HepG2 (cell line): ENCODE measurements at regions not wholly inside any gene's neighbourhood (a gene's known extent, or its start where the extent isn't known, plus 50 kb on each side); places are given as distances from the start of the nearest gene placed in this dataset.

ENCODE experiments used
- ATAC-seq: fragments of 200-7000 bp; cut with Tn5 transposase; 3 replicates; pipeline ENCODE4 v1.9.1; 2020; ENCODE audit warnings: mild to moderate bottlenecking, moderate library complexity
- BruUV-seq: library from RNA; stranded (reverse); fragments of 400-500 nt; replicated peaks from 2 replicates; lab custom pipeline; 2021; lab: Mats Ljungman, UMichigan
- CTCF ChIA-PET: fragments of 300-600 bp; formaldehyde crosslinking; extraction: SDS; loops from one replicate; lab custom pipeline; 2021; ENCODE audit warnings: low total read pairs, inconsistent platforms, low intra/inter-chr PET ratio; lab: Yijun Ruan, JAX
- POLR2A ChIA-PET: fragments of 350-600 bp; sonication (Branson Sonifier 250); formaldehyde crosslinking; loops from one replicate; lab custom pipeline; 2020; ENCODE audit warnings: antibody characterized with exemption, inconsistent platforms; lab: Yijun Ruan, JAX
- DNase-seq: peaks from one replicate; pipeline ENCODE4 v3.0.0-alpha.2; 2015; ENCODE audit warnings: low spot score
- FAIRE-seq: peaks from 3 replicates; lab custom pipeline; 2011; peaks lifted over from hg19 to GRCh38; lab: Jason Lieb, UNC
- H2AFZ ChIP-seq: one replicate; pipeline ENCODE4 v1.6.1; 2011; ENCODE audit warnings: low read length, inconsistent platforms
- H3K27ac ChIP-seq: fragments of 300-600 bp; 3 replicates; pipeline ENCODE4 v1.8.0; 2011; ENCODE audit warnings: mixed run types, mild to moderate bottlenecking, mixed read lengths, low read length, inconsistent platforms; ENCODE audit not compliant: insufficient read depth; ENCODE audit errors: extremely low read length
- H3K27me3 ChIP-seq, 2 experiments: fragments of 200-600 bp in 1 of 2; 2 replicates in 1 of 2; 3 replicates in 1 of 2; pipeline versions ENCODE4 v1.6.0 to v1.8.0; 2011; ENCODE audit warnings: low read length in 2 of 2, mild to moderate bottlenecking in 2 of 2, moderate library complexity in 2 of 2, inconsistent platforms in 1 of 2; ENCODE audit not compliant: insufficient read depth in 2 of 2, control insufficient read depth in 1 of 2
- H3K36me3 ChIP-seq, 2 experiments: fragments of 200-600 bp in 1 of 2; replicated peaks in 1 of 2; 2 replicates in 1 of 2; 3 replicates in 1 of 2; pipeline versions ENCODE4 v1.5.1 to v1.8.0; 2011; ENCODE audit warnings: low read length in 2 of 2, inconsistent platforms in 1 of 2; ENCODE audit not compliant: insufficient read depth in 2 of 2, control insufficient read depth in 1 of 2
- H3K4me1 ChIP-seq: 2 replicates; pipeline ENCODE4 v1.5.1; 2012; ENCODE audit warnings: low read length, inconsistent platforms; ENCODE audit not compliant: insufficient read depth
- H3K4me2 ChIP-seq: 2 replicates; pipeline ENCODE4 v1.6.0; 2011; ENCODE audit warnings: low read depth, low read length, inconsistent platforms
- H3K4me3 ChIP-seq, 3 experiments: fragments of 200-600 bp in 1 of 3; sonication (generic), shearing (Covaris generic) in 1 of 3; replicated peaks in 1 of 3; 2 replicates each; pipeline ENCODE4 v1.5.1; 2011 to 2016; ENCODE audit warnings: low read length in 3 of 3, inconsistent platforms in 2 of 3, low read depth in 2 of 3, mild to moderate bottlenecking in 2 of 3, control low read depth in 1 of 3, mixed read lengths in 1 of 3; ENCODE audit not compliant: insufficient read depth in 1 of 3
- H3K79me2 ChIP-seq: one replicate; pipeline ENCODE4 v1.6.1; 2011; ENCODE audit warnings: low read length, inconsistent platforms; ENCODE audit not compliant: insufficient read depth
- H3K9ac ChIP-seq: 2 replicates; pipeline ENCODE4 v1.6.0; 2011; ENCODE audit warnings: mild to moderate bottlenecking, low read depth, low read length, inconsistent platforms; ENCODE audit not compliant: insufficient read depth
- H3K9me3 ChIP-seq: 2 replicates; pipeline ENCODE4 v1.5.1; 2012; ENCODE audit warnings: mild to moderate bottlenecking, low read length
- H4K20me1 ChIP-seq: 2 replicates; pipeline ENCODE4 v1.6.0; 2011; ENCODE audit warnings: inconsistent platforms, mild to moderate bottlenecking, low read length, moderate library complexity; ENCODE audit not compliant: insufficient read depth
- ARID3A ChIP-seq: IDR thresholded peaks from 2 replicates; pipeline ENCODE4 v1.6.1; 2012; ENCODE audit warnings: low read depth, low read length, improper control_type of control experiment
- HNRNPH1 ChIP-seq: fragments of 200-400 bp; formaldehyde crosslinking; optimal IDR thresholded peaks from 2 replicates; pipeline ENCODE3; 2017; ENCODE audit warnings: mild to moderate bottlenecking, low read depth, low read length
- NFRKB ChIP-seq: fragments of 450-650 bp; IDR thresholded peaks from 2 replicates; pipeline ENCODE4 v1.6.1; 2017
- PITX1 ChIP-seq: sonication (generic); formaldehyde crosslinking; IDR thresholded peaks from 2 replicates; pipeline ENCODE4 v1.5.1; 2020; ENCODE audit warnings: mild to moderate bottlenecking, missing genetic modification reagents
- PRMT3 ChIP-seq: sonication (generic); formaldehyde crosslinking; IDR thresholded peaks from 2 replicates; pipeline ENCODE4 v1.8.1; 2022; ENCODE audit warnings: low read depth, mild to moderate bottlenecking, moderate library complexity, missing genetic modification reagents, borderline replicate concordance
- SNRNP70 ChIP-seq: fragments of 200-400 bp; formaldehyde crosslinking; IDR thresholded peaks from 2 replicates; pipeline ENCODE4 v1.6.1; 2017; ENCODE audit warnings: mild to moderate bottlenecking, low read depth, low read length, moderate library complexity
- TCF12 ChIP-seq, 2 experiments: fragments of 450-650 bp in 1 of 2; sonication (generic) in 1 of 2; formaldehyde crosslinking in 1 of 2; IDR thresholded peaks; 2 replicates each; pipeline versions ENCODE4 v1.6.1 to v1.8.0; 2017 to 2022; ENCODE audit warnings: antibody characterized with exemption in 1 of 2, mild to moderate bottlenecking in 1 of 2, missing genetic modification reagents in 1 of 2, moderate library complexity in 1 of 2
- TEAD2 ChIP-seq: sonication (generic); formaldehyde crosslinking; IDR thresholded peaks from 2 replicates; pipeline ENCODE4 v1.9.0; 2021; ENCODE audit warnings: missing genetic modification reagents
- TGIF2 ChIP-seq: IDR thresholded peaks from 2 replicates; pipeline ENCODE4 v1.6.1; 2016; ENCODE audit warnings: control low read depth, missing compliant biosample characterization
- XRCC5 ChIP-seq: fragments of 200-400 bp; formaldehyde crosslinking; optimal IDR thresholded peaks from 2 replicates; pipeline ENCODE3; 2017; ENCODE audit warnings: mild to moderate bottlenecking, low read length
- ZNF136 ChIP-seq: sonication (generic); formaldehyde crosslinking; IDR thresholded peaks from 2 replicates; pipeline ENCODE4 v1.8.1; 2022; ENCODE audit warnings: low read depth, mild to moderate bottlenecking, moderate library complexity, missing genetic modification reagents
- ZNF205 ChIP-seq: IDR thresholded peaks from 2 replicates; pipeline ENCODE4 v1.6.1; 2018; ENCODE audit warnings: missing biosample characterization, missing genetic modification reagents
- ZNF260 ChIP-seq: sonication (generic); formaldehyde crosslinking; IDR thresholded peaks from 2 replicates; pipeline ENCODE4 v1.4.0; 2020; ENCODE audit warnings: missing genetic modification reagents, low read depth, mild to moderate bottlenecking, borderline replicate concordance
- ZNF337 ChIP-seq: sonication (generic); formaldehyde crosslinking; IDR thresholded peaks from 2 replicates; pipeline ENCODE4 v1.5.1; 2020; ENCODE audit warnings: missing genetic modification reagents, low read depth, mild to moderate bottlenecking, borderline replicate concordance
- ZNF598 ChIP-seq: sonication (generic); formaldehyde crosslinking; IDR thresholded peaks from 2 replicates; pipeline ENCODE4 v1.5.1; 2020; ENCODE audit warnings: mild to moderate bottlenecking, missing genetic modification reagents, borderline replicate concordance
- WGBS: methylation state at CpG from one replicate; pipeline ENCODE4 v1.1.6; 2017; ENCODE audit warnings: low lambda C conversion rate; 5-methylcytosine and 5-hydroxymethylcytosine counted together
- in situ Hi-C: cut with HindIII; loops from 2 replicates; pipeline ENCODE4 v1.10.0; 2017; ENCODE audit warnings: low pct_unique_long_range_greater_than_20kb; ENCODE audit not compliant: extremely low pct_ligation_motif_present
- intact Hi-C: fragments of 100-400 bp; cut with micrococcal nuclease; formaldehyde crosslinking; loops from one replicate; pipeline ENCODE4 v1.10.0; 2022; ENCODE audit not compliant: unreplicated experiment
- TF ChIP-seq, protein P1 (sequence below): sonication (generic); formaldehyde crosslinking; IDR thresholded peaks from 2 replicates; pipeline ENCODE4 v1.4.0; 2020; ENCODE audit warnings: missing genetic modification reagents, mild to moderate bottlenecking, borderline replicate concordance
- TF ChIP-seq, protein P2 (sequence below): sonication (generic); formaldehyde crosslinking; IDR thresholded peaks from 2 replicates; pipeline ENCODE4 v1.8.1; 2023; ENCODE audit warnings: mild to moderate bottlenecking, moderate library complexity, missing genetic modification reagents
- TF ChIP-seq, protein P3 (sequence below): sonication (generic); formaldehyde crosslinking; IDR thresholded peaks from 2 replicates; pipeline ENCODE4 v1.5.0; 2020; ENCODE audit warnings: missing genetic modification reagents

DNA sequence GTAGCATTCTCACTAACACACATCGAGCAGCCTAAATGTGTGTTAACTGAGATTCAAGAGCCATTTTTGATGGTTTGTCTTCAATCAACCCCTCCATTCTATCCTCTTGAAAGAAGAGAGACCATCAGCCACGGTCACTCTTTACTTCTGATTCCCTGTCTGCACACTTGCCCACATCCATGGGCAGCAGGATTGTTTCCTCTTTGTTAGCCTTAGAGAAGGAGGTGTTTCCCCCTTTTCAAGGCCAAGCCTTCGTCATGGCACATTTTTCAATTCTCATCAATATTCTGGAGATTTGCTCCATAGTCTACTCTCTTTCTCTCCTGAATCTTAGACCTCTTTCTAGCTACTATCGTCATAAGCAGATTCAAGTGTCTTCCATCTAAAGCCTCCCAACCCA is 522.4 kb upstream of the NAALADL2 start:
- ATAC-seq (no peak), FAIRE-seq (no peak)
- no peak overlapping the region for H3K4me2 ChIP-seq
- H3K27ac ChIP-seq, result no peak overlapping the region
- H3K4me1 ChIP-seq, result no peaks in the 10 kb centered on the region
- CTCF ChIA-PET, result no interaction called here
- no peaks in the 10 kb centered on the region for H3K36me3 ChIP-seq
- TF ChIP-seq HNRNPH1, result no peak
- no peak for TF ChIP-seq TCF12 (IDR thresholded peaks at IDR 0.05)
- no peak for TF ChIP-seq TCF12 (CRISPR knock-in tag; IDR thresholded peaks at IDR 0.05)
- TF ChIP-seq XRCC5, result no peak
- no peak for TF ChIP-seq ZNF598 (CRISPR knock-in tag)
- TF ChIP-seq, protein P1, sequence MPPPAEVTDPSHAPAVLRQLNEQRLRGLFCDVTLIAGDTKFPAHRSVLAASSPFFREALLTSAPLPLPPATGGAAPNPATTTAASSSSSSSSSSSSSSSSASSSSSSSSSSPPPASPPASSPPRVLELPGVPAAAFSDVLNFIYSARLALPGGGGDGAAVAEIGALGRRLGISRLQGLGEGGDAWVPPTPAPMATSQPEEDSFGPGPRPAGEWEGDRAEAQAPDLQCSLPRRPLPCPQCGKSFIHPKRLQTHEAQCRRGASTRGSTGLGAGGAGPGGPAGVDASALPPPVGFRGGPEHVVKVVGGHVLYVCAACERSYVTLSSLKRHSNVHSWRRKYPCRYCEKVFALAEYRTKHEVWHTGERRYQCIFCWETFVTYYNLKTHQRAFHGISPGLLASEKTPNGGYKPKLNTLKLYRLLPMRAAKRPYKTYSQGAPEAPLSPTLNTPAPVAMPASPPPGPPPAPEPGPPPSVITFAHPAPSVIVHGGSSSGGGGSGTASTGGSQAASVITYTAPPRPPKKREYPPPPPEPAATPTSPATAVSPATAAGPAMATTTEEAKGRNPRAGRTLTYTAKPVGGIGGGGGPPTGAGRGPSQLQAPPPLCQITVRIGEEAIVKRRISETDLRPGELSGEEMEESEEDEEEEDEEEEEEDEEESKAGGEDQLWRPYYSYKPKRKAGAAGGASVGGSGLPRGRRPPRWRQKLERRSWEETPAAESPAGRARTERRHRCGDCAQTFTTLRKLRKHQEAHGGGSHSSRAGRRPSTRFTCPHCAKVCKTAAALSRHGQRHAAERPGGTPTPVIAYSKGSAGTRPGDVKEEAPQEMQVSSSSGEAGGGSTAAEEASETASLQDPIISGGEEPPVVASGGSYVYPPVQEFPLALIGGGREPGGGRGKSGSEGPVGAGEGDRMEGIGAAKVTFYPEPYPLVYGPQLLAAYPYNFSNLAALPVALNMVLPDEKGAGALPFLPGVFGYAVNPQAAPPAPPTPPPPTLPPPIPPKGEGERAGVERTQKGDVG (CRISPR knock-in tag), result no peak
- TF ChIP-seq TGIF2 (CRISPR knock-in tag), result no peak
- TF ChIP-seq PRMT3 (CRISPR knock-in tag), result no peak
- no peak for TF ChIP-seq ZNF205 (CRISPR knock-in tag)
- TF ChIP-seq ARID3A, result no peak
- TF ChIP-seq SNRNP70, result no peak
- TF ChIP-seq NFRKB, result no peak
- no peak for TF ChIP-seq ZNF260 (CRISPR knock-in tag)
- no peak for TF ChIP-seq PITX1
- TF ChIP-seq, protein P2, sequence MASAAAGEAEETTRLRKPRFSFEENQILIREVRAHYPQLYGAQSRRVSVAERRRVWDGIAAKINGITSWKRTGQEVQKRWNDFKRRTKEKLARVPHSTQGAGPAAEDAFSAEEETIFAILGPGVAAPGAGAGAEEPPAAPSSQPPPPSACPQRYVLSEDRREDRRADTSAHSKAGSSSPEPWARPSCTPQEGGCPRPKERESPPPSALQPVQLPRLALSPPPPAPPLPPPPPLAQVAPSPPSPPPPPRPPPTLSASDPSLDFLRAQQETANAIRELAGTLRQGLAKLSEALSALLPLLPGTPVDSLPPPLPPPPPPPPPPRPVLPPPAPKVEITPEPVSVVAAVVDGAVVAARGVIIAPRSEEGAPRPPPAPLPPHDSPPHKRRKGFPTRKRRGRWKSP (CRISPR knock-in tag), result no peak
- no peak for TF ChIP-seq TEAD2 (CRISPR knock-in tag)
- TF ChIP-seq ZNF136 (CRISPR knock-in tag), result no peak
- TF ChIP-seq, protein P3, sequence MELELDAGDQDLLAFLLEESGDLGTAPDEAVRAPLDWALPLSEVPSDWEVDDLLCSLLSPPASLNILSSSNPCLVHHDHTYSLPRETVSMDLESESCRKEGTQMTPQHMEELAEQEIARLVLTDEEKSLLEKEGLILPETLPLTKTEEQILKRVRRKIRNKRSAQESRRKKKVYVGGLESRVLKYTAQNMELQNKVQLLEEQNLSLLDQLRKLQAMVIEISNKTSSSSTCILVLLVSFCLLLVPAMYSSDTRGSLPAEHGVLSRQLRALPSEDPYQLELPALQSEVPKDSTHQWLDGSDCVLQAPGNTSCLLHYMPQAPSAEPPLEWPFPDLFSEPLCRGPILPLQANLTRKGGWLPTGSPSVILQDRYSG (CRISPR knock-in tag), result no peak
- no peak for TF ChIP-seq ZNF337 (CRISPR knock-in tag)
- TF ChIP-seq, all 625 proteins: peak for 0
- Histone ChIP-seq H3K9ac (no peak overlapping the region), H3K4me3 (no peak overlapping the region), H3K27me3 (no peaks in the 10 kb centered on the region), H3K79me2 (no peaks in the 10 kb centered on the region), H4K20me1 (no peaks in the 10 kb centered on the region), H2AFZ (no peak overlapping the region), H3K9me3 (no peaks in the 10 kb centered on the region)
- DNase-seq, result no peak
- 1% methylated on average over 4 of the region's 4 CpGs for WGBS
- intact Hi-C loops (no loop called here), in situ Hi-C loops (no loop called here)
- BruUV-seq, result no TSS peak
- POLR2A ChIA-PET, result no interaction called here
